ENCODE measurements at regions not wholly inside any gene's neighbourhood (a gene's known extent, or its start where the extent isn't known, plus 50 kb on each side); places are given as distances from the start of the nearest gene placed in this dataset.

GRCh38 chr14:83289390-83289789 lies 1755.7 kb upstream of the SEL1L start:
- TF ChIP-seq POLR2AphosphoS5 (IDR thresholded peaks at IDR 0.05; ENCODE audit: borderline replicate concordance, low read depth, low read length) (no peak), EZH2 (IDR thresholded peaks at IDR 0.05) (no peak)
